ENCODE measurements at regions not wholly inside any gene's neighbourhood (a gene's known extent, or its start where the extent isn't known, plus 50 kb on each side); places are given as distances from the start of the nearest gene placed in this dataset.

GRCh38 chr6:9522101-9522500 lies 892.8 kb downstream of the TFAP2A start:
- TF ChIP-seq CTCF (IDR thresholded peaks at IDR 0.05 in 8 of 11, conservative IDR thresholded peaks at IDR 0.05 in 3 of 11) (no peak), POLR2A (IDR thresholded peaks at IDR 0.05) (no peak)

Data from spleen (tissue), 7 donors.